HEK293T (cell line): ENCODE measurements at regions not wholly inside any gene's neighbourhood (a gene's known extent, or its start where the extent isn't known, plus 50 kb on each side); places are given as distances from the start of the nearest gene placed in this dataset.

Source experiments
- BHLHE40 ChIP-seq: fragments of 450-650 bp; IDR thresholded peaks from 2 replicates; pipeline ENCODE4 v1.6.1; 2016; ENCODE audit warnings: mild to moderate bottlenecking, moderate library complexity, borderline replicate concordance
- ELF4 ChIP-seq: fragments of 450-650 bp; IDR thresholded peaks from 2 replicates; pipeline ENCODE4 v1.6.1; 2017; ENCODE audit warnings: antibody characterized with exemption
- PKNOX1 ChIP-seq: fragments of 450-650 bp; IDR thresholded peaks from 2 replicates; pipeline ENCODE4 v1.6.1; 2016
- SP1 ChIP-seq: fragments of 450-650 bp; IDR thresholded peaks from 2 replicates; pipeline ENCODE4 v1.6.1; 2017
- SUZ12 ChIP-seq: fragments of 450-650 bp; IDR thresholded peaks from 2 replicates; pipeline ENCODE4 v1.6.1; 2016; ENCODE audit warnings: mild to moderate bottlenecking
- TARDBP ChIP-seq: fragments of 450-650 bp; IDR thresholded peaks from 2 replicates; pipeline ENCODE4 v1.6.1; 2016

- TF ChIP-seq ELF4 = no peak
- TF ChIP-seq PKNOX1 = no peak
- TF ChIP-seq SP1 = no peak
- no peak for TF ChIP-seq SUZ12
- no peak for TF ChIP-seq BHLHE40
- no peak for TF ChIP-seq TARDBP
These were observed 1574.2 kb downstream of the EFNB2 start for GRCh38 chr13:104961246-104961645.
